Body of pancreas (tissue), 4 donors: ENCODE measurements at regions not wholly inside any gene's neighbourhood (a gene's known extent, or its start where the extent isn't known, plus 50 kb on each side); places are given as distances from the start of the nearest gene placed in this dataset.

Experiments used
- POLR2A ChIP-seq, 3 donors: fragments of 450-650 bp; IDR thresholded peaks; one replicate each; pipeline ENCODE4 v1.6.1; 2016; ENCODE audit warnings: antibody characterized with exemption in 3 of 3, mild to moderate bottlenecking in 2 of 3
- TF ChIP-seq, protein P1 (sequence below), 7 experiments: fragments of 450-650 bp in 4 of 7; fragments of 200-600 bp in 3 of 7; sonication (generic) in 3 of 7; IDR thresholded peaks; one replicate each; pipeline ENCODE4 v1.5.1; 2016 to 2019; ENCODE audit warnings: antibody characterized with exemption in 7 of 7

GRCh38 chr1:242736611-242737010, 212.1 kb upstream of the PLD5 start:
- TF ChIP-seq, protein P1, sequence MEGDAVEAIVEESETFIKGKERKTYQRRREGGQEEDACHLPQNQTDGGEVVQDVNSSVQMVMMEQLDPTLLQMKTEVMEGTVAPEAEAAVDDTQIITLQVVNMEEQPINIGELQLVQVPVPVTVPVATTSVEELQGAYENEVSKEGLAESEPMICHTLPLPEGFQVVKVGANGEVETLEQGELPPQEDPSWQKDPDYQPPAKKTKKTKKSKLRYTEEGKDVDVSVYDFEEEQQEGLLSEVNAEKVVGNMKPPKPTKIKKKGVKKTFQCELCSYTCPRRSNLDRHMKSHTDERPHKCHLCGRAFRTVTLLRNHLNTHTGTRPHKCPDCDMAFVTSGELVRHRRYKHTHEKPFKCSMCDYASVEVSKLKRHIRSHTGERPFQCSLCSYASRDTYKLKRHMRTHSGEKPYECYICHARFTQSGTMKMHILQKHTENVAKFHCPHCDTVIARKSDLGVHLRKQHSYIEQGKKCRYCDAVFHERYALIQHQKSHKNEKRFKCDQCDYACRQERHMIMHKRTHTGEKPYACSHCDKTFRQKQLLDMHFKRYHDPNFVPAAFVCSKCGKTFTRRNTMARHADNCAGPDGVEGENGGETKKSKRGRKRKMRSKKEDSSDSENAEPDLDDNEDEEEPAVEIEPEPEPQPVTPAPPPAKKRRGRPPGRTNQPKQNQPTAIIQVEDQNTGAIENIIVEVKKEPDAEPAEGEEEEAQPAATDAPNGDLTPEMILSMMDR (IDR thresholded peaks at IDR 0.05), result no peak
- TF ChIP-seq POLR2A (IDR thresholded peaks at IDR 0.05), result no peak
